GM18517 (cell line): ENCODE measurements at regions not wholly inside any gene's neighbourhood (a gene's known extent, or its start where the extent isn't known, plus 50 kb on each side); places are given as distances from the start of the nearest gene placed in this dataset.
"Not testable (repeated sequence)": the region's sequence is repeated elsewhere in the genome, so short reads cannot be mapped to it uniquely, and the experiment has no call there.

Experiments used
- ATAC-seq: cut with Tn5 transposase; IDR thresholded peaks from one replicate; pipeline ENCODE4 v1.9.1; 2021; ENCODE audit warnings: mild to moderate bottlenecking, moderate library complexity; ENCODE audit not compliant: unreplicated experiment

GRCh38 chr4:106541253-106541652 is 172.7 kb upstream of the GIMD1 start:
- ATAC-seq: no peak

- no peak for ATAC-seq
These were observed 162.2 kb upstream of the GIMD1 start for GRCh38 chr4:106530821-106531220.

GRCh38 chr4:106530024-106530361 is 161.4 kb upstream of the GIMD1 start:
- ATAC-seq: no peak

- no peak for ATAC-seq
These were observed 160.9 kb upstream of the GIMD1 start for GRCh38 chr4:106529348-106530023.

GRCh38 chr4:106527316-106527715 is 158.7 kb upstream of the GIMD1 start:
- ATAC-seq: no peak

- not testable (repeated sequence) for ATAC-seq
These were observed 156.8 kb upstream of the GIMD1 start for GRCh38 chr4:106525425-106525824.

- ATAC-seq: not testable (repeated sequence)
These were observed 156.2 kb upstream of the GIMD1 start for GRCh38 chr4:106524772-106525171.

GRCh38 chr4:106522839-106523238 is 154.3 kb upstream of the GIMD1 start:
- no peak for ATAC-seq

GRCh38 chr4:106512706-106513105 is 144.1 kb upstream of the GIMD1 start:
- ATAC-seq: no peak

GRCh38 chr4:106507440-106507839 is 138.9 kb upstream of the GIMD1 start:
- ATAC-seq: no peak

- ATAC-seq: no peak
These were observed 134.8 kb upstream of the GIMD1 start for GRCh38 chr4:106503116-106504050.

- peak; percentile 67 for ATAC-seq
These were observed 133.6 kb upstream of the GIMD1 start for GRCh38 chr4:106502106-106502699.

GRCh38 chr4:106497271-106497670 is 128.7 kb upstream of the GIMD1 start:
- ATAC-seq: no peak

- no peak for ATAC-seq
These were observed 127.5 kb upstream of the GIMD1 start for GRCh38 chr4:106496061-106496460.

- ATAC-seq: no peak
These were observed 126.9 kb upstream of the GIMD1 start for GRCh38 chr4:106495476-106495875.

- ATAC-seq: no peak
These were observed 125.5 kb upstream of the GIMD1 start for GRCh38 chr4:106494066-106494465.

GRCh38 chr4:106493086-106493485 is 124.5 kb upstream of the GIMD1 start:
- no peak for ATAC-seq

GRCh38 chr4:106486533-106486932 is 118.0 kb upstream of the GIMD1 start:
- ATAC-seq: no peak

- ATAC-seq: no peak
These were observed 113.2 kb upstream of the GIMD1 start for GRCh38 chr4:106481801-106482200.

GRCh38 chr4:106478152-106478551 is 109.6 kb upstream of the GIMD1 start:
- no peak for ATAC-seq

GRCh38 chr4:106476741-106477140 is 108.2 kb upstream of the GIMD1 start:
- ATAC-seq: no peak

- no peak for ATAC-seq
These were observed 104.9 kb upstream of the GIMD1 start for GRCh38 chr4:106473515-106473914.
